ENCODE measurements at regions not wholly inside any gene's neighbourhood (a gene's known extent, or its start where the extent isn't known, plus 50 kb on each side); places are given as distances from the start of the nearest gene placed in this dataset.

- DNase-seq (ENCODE audit: low read depth, low spot score), result no peak
- CTCF ChIA-PET, result no interaction called here
- H3K4me3 ChIP-seq (ENCODE audit: low read depth, low read length), result no peak overlapping the region
- POLR2A ChIA-PET, result no interaction called here
- TF ChIP-seq CTCF (IDR thresholded peaks at IDR 0.05; ENCODE audit: insufficient read depth, low read length, missing control alignments), result no peak
Observed at GRCh38 chr4:116229420-116229819, 856.0 kb downstream of the TRAM1L1 start.

- DNase-seq (ENCODE audit: low read depth, low spot score), result no peak
- CTCF ChIA-PET, result no interaction called here
- POLR2A ChIA-PET, result no interaction called here
- no peak for TF ChIP-seq CTCF (IDR thresholded peaks at IDR 0.05; ENCODE audit: insufficient read depth, low read length, missing control alignments)
- H3K4me3 ChIP-seq (ENCODE audit: low read depth, low read length), result no peak overlapping the region
Observed at GRCh38 chr4:116223040-116223732, 862.2 kb downstream of the TRAM1L1 start.

GRCh38 chr4:116217781-116218180 is 867.6 kb downstream of the TRAM1L1 start:
- ChIA-PET CTCF (no interaction called here), POLR2A (no interaction called here)
- no peak for TF ChIP-seq CTCF (IDR thresholded peaks at IDR 0.05; ENCODE audit: insufficient read depth, low read length, missing control alignments)

GRCh38 chr4:116215622-116216021 is 869.8 kb downstream of the TRAM1L1 start:
- DNase-seq (ENCODE audit: low read depth, low spot score), result no peak
- TF ChIP-seq CTCF (IDR thresholded peaks at IDR 0.05; ENCODE audit: insufficient read depth, low read length, missing control alignments), result no peak
- CTCF ChIA-PET, result no interaction called here
- POLR2A ChIA-PET, result no interaction called here
- H3K4me3 ChIP-seq (ENCODE audit: low read depth, low read length), result no peak overlapping the region

More at GRCh38 chr4:116217781-116218180, 867.6 kb downstream of the TRAM1L1 start:
- DNase-seq (ENCODE audit: low read depth, low spot score), result no peak
- no peak overlapping the region for H3K4me3 ChIP-seq (ENCODE audit: low read depth, low read length)

- no peak for TF ChIP-seq CTCF (IDR thresholded peaks at IDR 0.05; ENCODE audit: insufficient read depth, low read length, missing control alignments)
- ChIA-PET CTCF (no interaction called here), POLR2A (no interaction called here)
- no peak overlapping the region for H3K4me3 ChIP-seq (ENCODE audit: low read depth, low read length)
- no peak for DNase-seq (ENCODE audit: low read depth, low spot score)
Observed at GRCh38 chr4:116202524-116202923, 882.9 kb downstream of the TRAM1L1 start.

GRCh38 chr4:116197317-116197809 is 888.0 kb downstream of the TRAM1L1 start:
- H3K4me3 ChIP-seq (ENCODE audit: low read depth, low read length), result no peak overlapping the region
- TF ChIP-seq CTCF (IDR thresholded peaks at IDR 0.05; ENCODE audit: insufficient read depth, low read length, missing control alignments), result no peak
- DNase-seq (ENCODE audit: low read depth, low spot score), result no peak
- CTCF ChIA-PET, result no interaction called here
- POLR2A ChIA-PET, result no interaction called here

Measured in AG04449 (cell line).